Duodenal mucosa (tissue), 2 donors: ENCODE measurements at regions not wholly inside any gene's neighbourhood (a gene's known extent, or its start where the extent isn't known, plus 50 kb on each side); places are given as distances from the start of the nearest gene placed in this dataset.

Experiments used
- H3K27ac ChIP-seq: one replicate; pipeline ENCODE4 v1.7.0; 2013; ENCODE audit warnings: low read depth, low read length
- H3K27me3 ChIP-seq, 2 donors: one replicate each; pipeline ENCODE4 v1.7.0; 2013; ENCODE audit warnings: low read length in 2 of 2, control low read depth in 1 of 2; ENCODE audit not compliant: insufficient read depth in 2 of 2, control insufficient read depth in 1 of 2
- H3K36me3 ChIP-seq, 2 donors: one replicate each; pipeline ENCODE4 v1.7.0; 2013; ENCODE audit warnings: low read length in 2 of 2, control low read depth in 1 of 2; ENCODE audit not compliant: insufficient read depth in 2 of 2, control insufficient read depth in 1 of 2
- H3K4me1 ChIP-seq, 2 donors: one replicate each; pipeline ENCODE4 v1.7.0; 2013; ENCODE audit warnings: low read length in 2 of 2, control low read depth in 1 of 2; ENCODE audit not compliant: insufficient read depth in 2 of 2, control insufficient read depth in 1 of 2
- H3K4me3 ChIP-seq, 2 donors: one replicate each; pipeline ENCODE4 v1.7.0; 2013; ENCODE audit warnings: low read length in 2 of 2, low read depth in 1 of 2
- H3K9ac ChIP-seq, 2 donors: one replicate each; pipeline ENCODE4 v1.7.0; 2013; ENCODE audit warnings: low read length in 2 of 2, low read depth in 1 of 2
- H3K9me3 ChIP-seq, 2 donors: one replicate each; pipeline ENCODE4 v1.7.0; 2013; ENCODE audit warnings: low read length in 2 of 2, control low read depth in 1 of 2; ENCODE audit not compliant: control insufficient read depth in 1 of 2

- Histone ChIP-seq H3K4me3 (no peak overlapping the region), H3K36me3 (no peaks in the 10 kb centered on the region), H3K9me3 (no peaks in the 10 kb centered on the region), H3K27ac (no peak overlapping the region), H3K9ac (no peak overlapping the region), H3K4me1 (no peaks in the 10 kb centered on the region), H3K27me3 (no peaks in the 10 kb centered on the region)
These were observed 78.6 kb upstream of the MAGI2 start for GRCh38 chr7:79531905-79532664.

GRCh38 chr7:79531116-79531515 lies 77.6 kb upstream of the MAGI2 start:
- no peaks in the 10 kb centered on the region for H3K27me3 ChIP-seq
- no peak overlapping the region for H3K9ac ChIP-seq
- H3K9me3 ChIP-seq, result no peaks in the 10 kb centered on the region
- no peaks in the 10 kb centered on the region for H3K36me3 ChIP-seq
- no peak overlapping the region for H3K4me3 ChIP-seq
- no peaks in the 10 kb centered on the region for H3K4me1 ChIP-seq
- no peak overlapping the region for H3K27ac ChIP-seq

GRCh38 chr7:79529881-79530235 lies 76.4 kb upstream of the MAGI2 start:
- no peaks in the 10 kb centered on the region for H3K4me1 ChIP-seq
- no peak overlapping the region for H3K9ac ChIP-seq
- no peaks in the 10 kb centered on the region for H3K27me3 ChIP-seq
- no peak overlapping the region for H3K4me3 ChIP-seq
- H3K36me3 ChIP-seq, result no peaks in the 10 kb centered on the region
- H3K27ac ChIP-seq, result no peak overlapping the region
- H3K9me3 ChIP-seq, result no peaks in the 10 kb centered on the region

- Histone ChIP-seq H3K4me1 (no peaks in the 10 kb centered on the region), H3K9me3 (no peaks in the 10 kb centered on the region), H3K27me3 (no peaks in the 10 kb centered on the region), H3K9ac (no peak overlapping the region), H3K27ac (no peak overlapping the region), H3K36me3 (no peaks in the 10 kb centered on the region), H3K4me3 (no peak overlapping the region)
These were observed 75.9 kb upstream of the MAGI2 start for GRCh38 chr7:79529214-79529880.

GRCh38 chr7:79528421-79528820 lies 75.0 kb upstream of the MAGI2 start:
- no peaks in the 10 kb centered on the region for H3K9me3 ChIP-seq
- H3K4me1 ChIP-seq, result no peaks in the 10 kb centered on the region
- H3K9ac ChIP-seq, result no peak overlapping the region
- no peaks in the 10 kb centered on the region for H3K27me3 ChIP-seq
- no peaks in the 10 kb centered on the region for H3K36me3 ChIP-seq
- H3K4me3 ChIP-seq, result no peak overlapping the region
- H3K27ac ChIP-seq, result no peak overlapping the region

- H3K9ac ChIP-seq, result no peak overlapping the region
- H3K4me1 ChIP-seq, result no peaks in the 10 kb centered on the region
- H3K4me3 ChIP-seq, result no peak overlapping the region
- no peaks in the 10 kb centered on the region for H3K27me3 ChIP-seq
- no peaks in the 10 kb centered on the region for H3K9me3 ChIP-seq
- no peak overlapping the region for H3K27ac ChIP-seq
- H3K36me3 ChIP-seq, result no peaks in the 10 kb centered on the region
These were observed 70.6 kb upstream of the MAGI2 start for GRCh38 chr7:79524048-79524447.

GRCh38 chr7:79523436-79523835 lies 70.0 kb upstream of the MAGI2 start:
- no peaks in the 10 kb centered on the region for H3K27me3 ChIP-seq
- H3K9me3 ChIP-seq, result no peaks in the 10 kb centered on the region
- H3K27ac ChIP-seq, result no peak overlapping the region
- no peaks in the 10 kb centered on the region for H3K4me1 ChIP-seq
- H3K36me3 ChIP-seq, result no peaks in the 10 kb centered on the region
- H3K4me3 ChIP-seq, result no peak overlapping the region
- H3K9ac ChIP-seq, result no peak overlapping the region

GRCh38 chr7:79520543-79520942 lies 67.1 kb upstream of the MAGI2 start:
- Histone ChIP-seq H3K27ac (no peak overlapping the region), H3K9ac (no peak overlapping the region), H3K9me3 (no peaks in the 10 kb centered on the region), H3K4me1 (no peaks in the 10 kb centered on the region), H3K27me3 (no peaks in the 10 kb centered on the region), H3K4me3 (no peak overlapping the region), H3K36me3 (no peaks in the 10 kb centered on the region)

- Histone ChIP-seq H3K36me3 (no peaks in the 10 kb centered on the region), H3K9me3 (no peaks in the 10 kb centered on the region), H3K27ac (no peak overlapping the region), H3K9ac (no peak overlapping the region), H3K4me3 (no peak overlapping the region), H3K4me1 (no peaks in the 10 kb centered on the region), H3K27me3 (no peaks in the 10 kb centered on the region)
These were observed 61.9 kb upstream of the MAGI2 start for GRCh38 chr7:79515358-79515757.

- Histone ChIP-seq H3K27ac (no peak overlapping the region), H3K9ac (no peak overlapping the region), H3K9me3 (no peaks in the 10 kb centered on the region), H3K4me1 (no peaks in the 10 kb centered on the region), H3K27me3 (no peaks in the 10 kb centered on the region), H3K36me3 (no peaks in the 10 kb centered on the region), H3K4me3 (no peak overlapping the region)
These were observed 59.8 kb upstream of the MAGI2 start for GRCh38 chr7:79513261-79513660.
